OCI-M2 (cell line): ENCODE measurements at regions not wholly inside any gene's neighbourhood (a gene's known extent, or its start where the extent isn't known, plus 50 kb on each side); places are given as distances from the start of the nearest gene placed in this dataset.

Experiments
- DNase-seq: peaks from one replicate; lab custom pipeline; 2025; ENCODE audit not compliant: unreplicated experiment; lab: John Stamatoyannopoulos, UW

GRCh38 chr10:65534771-65535170 lies 1391.1 kb upstream of the LRRTM3 start:
- DNase-seq = no peak

GRCh38 chr10:65544756-65545155 lies 1381.1 kb upstream of the LRRTM3 start:
- DNase-seq = no peak

GRCh38 chr10:65548001-65548400 lies 1377.8 kb upstream of the LRRTM3 start:
- DNase-seq = no peak

GRCh38 chr10:65550761-65551160 lies 1375.1 kb upstream of the LRRTM3 start:
- DNase-seq = no peak

- no peak for DNase-seq
Observed at GRCh38 chr10:65555192-65555591, 1370.6 kb upstream of the LRRTM3 start.

GRCh38 chr10:65556006-65556405 lies 1369.8 kb upstream of the LRRTM3 start:
- DNase-seq = no peak

- DNase-seq = no peak
Observed at GRCh38 chr10:65559369-65559768, 1366.5 kb upstream of the LRRTM3 start.

GRCh38 chr10:65565246-65565645 lies 1360.6 kb upstream of the LRRTM3 start:
- no peak for DNase-seq

GRCh38 chr10:65566906-65567305 lies 1358.9 kb upstream of the LRRTM3 start:
- no peak for DNase-seq

- DNase-seq = peak; percentile 16
Observed at GRCh38 chr10:65570143-65571010, 1355.5 kb upstream of the LRRTM3 start.

- DNase-seq = no peak
Observed at GRCh38 chr10:65571011-65571570, 1354.7 kb upstream of the LRRTM3 start.

- no peak for DNase-seq
Observed at GRCh38 chr10:65581426-65582026, 1344.3 kb upstream of the LRRTM3 start.

GRCh38 chr10:65602182-65602865 lies 1323.5 kb upstream of the LRRTM3 start:
- DNase-seq = no peak

- no peak for DNase-seq
Observed at GRCh38 chr10:65611592-65611991, 1314.2 kb upstream of the LRRTM3 start.

- DNase-seq = no peak
Observed at GRCh38 chr10:65614956-65615565, 1310.8 kb upstream of the LRRTM3 start.

- no peak for DNase-seq
Observed at GRCh38 chr10:65618126-65618525, 1307.7 kb upstream of the LRRTM3 start.

GRCh38 chr10:65620404-65621048 lies 1305.3 kb upstream of the LRRTM3 start:
- DNase-seq = no peak

- no peak for DNase-seq
Observed at GRCh38 chr10:65622608-65623007, 1303.2 kb upstream of the LRRTM3 start.

GRCh38 chr10:65628493-65629139 lies 1297.2 kb upstream of the LRRTM3 start:
- DNase-seq = no peak

GRCh38 chr10:65660006-65660405 lies 1265.8 kb upstream of the LRRTM3 start:
- no peak for DNase-seq
